Activated CD8-positive, alpha-beta memory T cell treated with anti-CD3 and anti-CD28 coated beads, Interleukin-2, amount 50 U/mL, for 4 hours (primary cell): ENCODE measurements at regions not wholly inside any gene's neighbourhood (a gene's known extent, or its start where the extent isn't known, plus 50 kb on each side); places are given as distances from the start of the nearest gene placed in this dataset.
"Not testable (repeated sequence)": the region's sequence is repeated elsewhere in the genome, so short reads cannot be mapped to it uniquely, and the experiment has no call there.

ENCODE experiments used
- DNase-seq: peaks from one replicate; pipeline ENCODE4 v3.0.0-alpha.2; 2020

DNA sequence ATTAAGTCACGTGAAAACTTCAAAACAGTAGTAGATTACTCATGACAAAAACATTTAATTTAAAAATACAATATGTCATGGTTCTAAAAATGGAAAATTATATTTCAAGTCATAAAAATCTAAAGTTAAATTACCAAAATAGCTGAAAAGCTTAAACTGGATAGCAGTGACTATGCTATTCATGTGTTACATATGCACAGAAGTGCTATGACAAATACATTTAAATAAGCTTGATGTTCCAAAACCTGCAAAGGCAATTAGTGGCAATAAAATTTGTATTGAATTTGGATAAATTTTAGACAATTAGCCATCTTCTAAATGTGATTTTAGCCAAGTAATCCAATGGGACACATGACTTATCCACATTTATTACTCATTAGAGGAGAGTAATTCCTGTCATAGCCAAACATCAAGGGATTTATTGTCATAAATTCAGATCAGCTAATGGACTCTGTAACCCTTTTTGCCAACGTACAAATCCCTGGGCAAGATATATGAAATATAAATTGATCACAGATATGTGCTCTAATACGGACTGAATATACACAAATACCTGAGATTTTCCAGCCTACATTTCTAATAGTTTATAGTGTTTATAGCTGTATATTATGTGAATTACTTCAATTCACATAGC is 419.4 kb downstream of the ISL1 start:
- no peak for DNase-seq

DNA sequence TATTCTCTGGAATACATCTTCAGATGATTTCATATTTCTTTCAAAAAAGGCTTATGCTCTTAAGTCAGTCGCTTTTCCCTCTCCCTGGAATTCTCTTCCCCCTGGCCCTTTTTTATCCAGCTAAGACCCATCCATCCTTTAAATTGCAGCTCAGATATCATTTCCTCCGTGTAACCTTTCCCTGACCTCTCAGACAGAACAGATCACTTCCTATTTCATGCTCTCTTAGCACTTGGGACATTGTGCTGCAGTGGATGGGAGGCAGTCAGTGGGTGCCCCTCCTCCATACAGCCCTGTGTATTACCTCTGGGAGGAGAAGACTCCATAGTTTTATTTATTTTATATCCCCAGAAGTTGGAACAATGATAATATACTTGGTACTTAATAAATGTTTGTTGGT is 423.4 kb downstream of the ISL1 start:
- DNase-seq = no peak

DNA sequence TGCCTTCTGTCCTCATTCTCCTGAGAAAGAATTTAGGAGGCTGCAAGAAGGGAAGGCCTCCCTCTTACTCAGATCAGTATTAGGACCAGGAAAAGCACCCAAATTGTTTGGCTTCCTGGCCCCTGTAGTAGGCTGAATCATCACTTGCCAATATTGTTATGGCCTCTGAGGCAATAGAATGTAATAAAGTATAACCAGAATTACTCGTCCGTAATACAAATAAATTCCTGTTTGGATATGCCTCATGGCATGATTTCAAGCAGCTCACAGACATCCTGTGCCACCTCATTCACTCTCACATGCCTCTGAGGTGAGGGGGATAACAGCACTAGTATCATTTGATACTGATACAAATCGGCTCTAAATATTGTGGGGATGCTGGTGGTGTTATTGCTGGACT is 427.3 kb downstream of the ISL1 start:
- no peak for DNase-seq

DNA sequence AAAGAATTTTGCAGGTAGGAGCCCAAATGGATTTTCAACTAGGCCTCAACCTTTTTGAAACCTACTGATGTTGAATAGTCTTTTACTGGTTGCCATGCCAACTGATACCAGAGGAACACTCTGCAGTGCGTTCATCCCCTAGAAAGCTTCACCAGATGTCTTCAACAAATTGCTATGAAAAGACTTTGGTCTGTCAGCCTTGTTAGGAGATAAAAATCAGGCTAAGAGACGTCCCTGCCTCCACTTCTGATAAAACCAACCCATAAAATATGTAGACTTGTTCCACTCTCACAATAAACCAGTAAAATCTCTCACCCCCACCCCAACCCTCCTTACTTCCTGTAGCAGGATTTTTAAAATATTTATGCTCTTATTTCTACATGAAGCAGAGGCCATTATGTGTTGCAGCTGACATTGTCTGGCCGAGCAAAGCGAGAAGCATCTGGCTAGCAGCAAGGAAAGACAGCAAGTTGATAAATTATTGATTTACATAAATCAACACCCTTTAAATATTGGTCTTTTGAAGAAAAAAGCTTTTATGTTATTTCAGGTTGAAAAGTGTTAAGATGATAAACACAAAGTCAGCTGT is 428.7 kb downstream of the ISL1 start:
- DNase-seq = no peak

DNA sequence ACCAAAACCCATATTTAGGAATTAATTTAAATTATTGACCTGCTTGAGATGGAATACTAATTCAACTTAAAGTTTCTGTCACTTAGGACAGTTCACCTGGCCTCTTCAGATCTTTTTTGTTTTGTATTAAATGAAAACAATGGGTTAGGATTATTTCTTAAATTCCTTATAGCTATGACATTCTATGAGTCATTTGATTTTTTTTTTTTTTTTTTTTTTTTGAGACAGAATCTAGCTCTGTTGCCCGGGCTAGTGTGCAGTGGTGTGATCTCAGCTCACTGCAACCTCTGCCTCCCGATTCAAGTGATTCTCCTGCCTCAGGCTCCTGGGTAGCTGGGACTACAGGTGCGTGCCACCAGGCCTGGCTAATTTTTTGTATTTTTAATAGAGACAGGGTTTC is 431.6 kb downstream of the ISL1 start:
- not testable (repeated sequence) for DNase-seq

DNA sequence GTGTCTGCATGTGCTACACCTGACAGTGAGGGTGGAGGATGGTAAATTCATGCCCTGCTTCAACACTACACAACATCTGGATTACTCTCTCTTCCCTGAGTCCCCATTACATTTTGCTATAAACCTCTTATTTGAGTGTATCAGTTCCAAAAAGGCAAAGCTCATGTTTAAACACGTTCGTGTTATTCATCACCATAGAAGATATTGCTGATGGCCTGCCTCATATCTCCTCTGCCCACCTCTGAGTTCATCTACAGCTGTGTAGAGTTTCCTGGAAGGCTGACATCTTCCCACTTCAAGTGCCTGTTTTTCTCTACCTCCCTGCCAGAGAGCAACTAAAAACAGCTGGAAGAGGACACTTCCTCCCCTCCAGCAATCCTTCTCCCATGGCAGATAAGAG is 433.2 kb downstream of the ISL1 start:
- DNase-seq = no peak

DNA sequence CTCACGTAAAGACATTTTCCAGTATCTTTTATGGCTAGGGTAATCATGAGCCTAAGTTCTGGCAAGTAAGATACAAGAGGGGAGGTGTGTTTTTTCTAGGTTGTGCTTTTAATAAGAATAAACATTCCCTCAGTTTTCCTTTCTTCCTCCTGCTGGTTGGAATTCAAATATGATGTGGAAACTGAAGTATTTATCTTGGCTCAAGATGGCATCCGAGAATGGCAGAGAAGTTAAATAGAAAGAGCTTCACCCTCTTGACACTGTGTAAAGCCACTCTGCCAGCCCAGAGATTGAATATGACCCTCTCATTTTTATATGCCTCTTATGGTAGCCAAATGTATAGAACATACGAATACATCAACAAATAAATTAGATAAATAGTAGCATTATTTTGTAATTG is 438.4 kb downstream of the ISL1 start:
- no peak for DNase-seq

DNA sequence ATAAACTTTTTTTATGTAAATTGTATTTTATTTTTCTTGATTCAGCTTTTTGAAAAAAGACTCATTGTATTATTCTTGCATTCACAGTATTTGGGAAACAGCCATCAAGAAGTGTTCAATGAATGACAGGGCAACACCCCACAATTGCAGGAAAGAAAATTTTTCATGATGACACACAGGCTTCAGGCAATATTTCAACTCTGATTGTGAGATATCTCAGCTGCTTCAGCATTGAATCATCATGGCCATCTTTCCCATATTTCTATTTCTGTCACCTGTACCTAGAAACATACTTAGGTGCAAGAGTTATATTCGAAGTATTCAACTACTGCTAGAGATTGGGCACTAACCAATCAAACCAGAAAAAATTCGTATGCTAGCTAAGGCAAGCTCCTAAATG is 446.0 kb downstream of the ISL1 start:
- DNase-seq = no peak

DNA sequence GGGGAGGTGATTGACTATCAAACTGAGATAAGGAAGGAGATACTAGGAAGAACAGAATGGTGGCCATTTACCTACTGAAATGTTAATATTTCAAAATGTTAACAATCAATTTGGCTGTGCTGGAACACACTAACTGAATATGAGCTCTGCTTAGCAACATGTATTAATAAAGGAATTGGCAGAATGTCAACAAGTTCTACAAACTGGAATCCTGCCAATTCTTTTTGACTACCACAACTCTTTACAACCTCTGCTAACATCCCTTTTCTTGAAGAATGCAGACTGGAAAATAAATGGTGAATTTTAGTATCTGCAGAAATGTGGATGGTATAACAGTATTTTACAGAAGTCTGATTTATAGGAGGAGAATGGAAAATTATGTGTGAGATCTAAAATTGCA is 446.4 kb downstream of the ISL1 start:
- no peak for DNase-seq

DNA sequence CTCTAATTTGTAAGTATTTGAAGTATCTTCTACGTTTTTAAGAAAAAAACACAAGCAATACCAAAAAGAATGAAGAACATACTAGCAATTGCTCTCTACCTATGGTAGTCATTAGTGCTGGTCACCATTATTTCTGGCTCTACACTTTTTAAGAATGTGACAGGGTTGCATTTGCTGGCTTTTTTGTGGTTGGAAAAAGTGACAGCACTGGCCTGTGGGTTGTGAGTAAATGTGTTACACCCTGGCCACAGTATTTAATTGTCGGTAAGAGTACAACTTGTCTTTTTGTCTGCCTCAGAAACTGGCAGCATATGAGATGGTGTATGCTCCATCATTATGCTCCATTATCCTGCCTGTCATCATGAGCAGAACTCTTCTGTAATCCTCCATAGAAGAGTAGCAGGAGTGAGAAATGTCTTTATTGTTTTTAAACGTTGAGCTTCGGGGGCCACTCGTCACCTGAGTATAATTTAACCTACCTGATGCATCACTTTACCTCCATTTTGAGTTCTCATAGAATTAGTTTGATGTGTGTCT is 449.8 kb downstream of the ISL1 start:
- DNase-seq = no peak

DNA sequence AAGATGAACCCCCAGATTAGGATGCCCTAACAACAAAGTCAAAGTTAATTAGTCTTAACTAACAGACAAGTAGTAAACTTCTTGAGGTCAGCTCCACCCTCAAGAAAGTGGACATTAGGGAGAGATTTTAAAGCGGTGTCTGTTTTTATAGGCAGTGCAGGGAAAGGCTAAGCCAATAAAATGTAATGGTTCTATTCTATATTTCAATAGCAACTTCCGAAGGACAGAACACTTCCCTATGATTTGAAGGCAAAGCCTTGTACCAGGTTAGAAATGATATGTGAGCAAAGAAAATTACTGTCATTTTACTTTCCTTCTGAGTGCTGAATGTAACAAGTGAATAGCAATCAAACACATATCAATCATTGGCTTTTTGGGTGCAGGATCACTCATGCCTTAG is 455.2 kb downstream of the ISL1 start:
- no peak for DNase-seq

DNA sequence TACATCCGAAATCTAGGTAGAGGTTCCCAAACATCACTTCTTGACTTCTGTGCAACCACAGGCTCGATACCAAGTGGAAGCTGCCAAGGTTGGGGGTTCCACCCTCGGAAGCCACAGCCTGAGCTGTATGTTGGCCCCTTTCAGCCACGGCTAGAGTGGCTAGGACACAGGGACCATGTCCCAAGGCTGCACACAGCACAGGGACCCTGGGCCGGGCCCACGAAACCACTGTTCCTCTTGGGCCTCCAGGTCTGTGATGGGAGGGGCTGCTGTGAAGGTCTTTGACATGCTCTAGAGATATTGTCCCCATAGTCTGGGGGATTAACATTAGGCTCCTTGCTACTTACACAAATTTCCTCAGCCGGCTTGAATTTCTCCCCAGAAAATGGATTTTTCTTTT is 460.6 kb downstream of the ISL1 start:
- no peak for DNase-seq

DNA sequence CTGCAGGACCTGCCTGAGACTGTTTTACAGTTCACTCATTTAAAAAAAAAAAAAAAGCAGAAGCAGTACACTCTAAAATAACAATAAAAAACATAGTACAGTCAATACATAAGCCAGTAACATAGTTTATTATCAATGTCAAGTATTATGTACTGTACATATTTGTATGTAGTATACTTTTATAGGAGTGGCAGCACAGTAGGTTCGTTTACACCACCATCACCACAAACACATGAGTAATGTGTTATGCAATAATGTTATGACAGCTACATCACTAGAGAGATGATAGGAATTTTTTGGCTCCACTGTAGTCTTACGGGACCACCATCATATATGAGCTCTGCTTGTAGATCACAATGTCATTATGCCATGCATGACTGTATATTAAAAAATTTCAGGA is 462.8 kb downstream of the ISL1 start:
- no peak for DNase-seq

DNA sequence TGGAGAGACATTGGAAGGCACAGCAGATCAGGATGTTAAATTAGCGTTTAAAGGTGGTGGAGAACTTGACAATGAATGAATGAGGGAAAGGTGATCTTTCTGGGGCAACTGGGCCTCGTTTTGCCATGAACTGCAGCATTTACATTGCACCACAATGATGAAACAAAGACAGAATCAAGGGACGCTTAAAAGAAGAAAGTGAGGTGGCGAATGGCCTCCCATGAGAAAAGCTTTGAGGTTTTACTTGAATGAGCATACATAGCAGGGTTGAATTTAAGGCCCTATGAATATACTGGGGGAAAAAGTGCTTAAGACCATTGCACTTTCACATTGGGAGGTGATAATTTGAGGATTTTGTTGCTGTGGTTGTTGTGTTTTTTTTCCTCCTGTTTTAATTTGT is 476.4 kb downstream of the ISL1 start:
- DNase-seq = no peak

DNA sequence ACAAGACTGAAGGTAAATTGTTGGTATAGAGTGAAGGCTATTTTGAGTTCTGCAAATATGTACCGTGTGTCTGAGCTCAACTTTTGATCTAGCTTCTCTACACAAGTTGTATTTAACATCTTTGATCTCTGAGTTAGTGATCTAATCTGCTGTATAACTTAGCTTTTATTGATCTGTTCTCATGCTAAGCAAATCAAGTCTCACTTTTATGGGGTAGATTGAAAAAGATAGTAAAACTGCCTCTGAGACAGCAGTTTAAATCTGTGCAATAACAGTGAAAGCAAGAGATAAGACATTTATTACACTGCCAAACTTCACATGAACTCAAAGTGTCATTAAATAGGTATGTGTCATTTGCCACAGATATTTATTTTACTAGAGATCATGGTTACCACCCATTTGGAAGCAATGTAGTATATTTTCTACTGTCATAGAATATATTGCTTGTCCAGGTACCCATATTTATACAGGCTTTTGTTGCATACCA is 477.3 kb downstream of the ISL1 start:
- no peak for DNase-seq

DNA sequence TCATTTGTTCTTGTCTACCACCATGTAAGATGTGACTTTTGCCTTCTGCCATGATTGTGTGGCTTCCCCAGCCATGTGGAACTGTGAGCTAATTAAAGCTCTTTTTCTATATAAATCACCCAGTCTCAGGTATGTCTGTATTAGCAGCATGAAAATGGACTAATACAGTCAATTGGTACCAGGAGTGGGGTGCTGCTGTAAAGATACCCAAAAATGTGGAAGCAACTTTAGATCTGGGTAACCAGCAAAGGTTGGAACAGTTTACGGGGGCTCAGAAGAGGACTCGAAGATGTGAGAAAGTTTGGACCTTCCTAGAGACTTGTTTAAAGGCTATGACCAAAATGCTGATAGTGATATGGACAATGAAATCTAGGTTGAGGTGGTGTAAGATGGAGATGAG is 488.9 kb downstream of the ISL1 start:
- no peak for DNase-seq

DNA sequence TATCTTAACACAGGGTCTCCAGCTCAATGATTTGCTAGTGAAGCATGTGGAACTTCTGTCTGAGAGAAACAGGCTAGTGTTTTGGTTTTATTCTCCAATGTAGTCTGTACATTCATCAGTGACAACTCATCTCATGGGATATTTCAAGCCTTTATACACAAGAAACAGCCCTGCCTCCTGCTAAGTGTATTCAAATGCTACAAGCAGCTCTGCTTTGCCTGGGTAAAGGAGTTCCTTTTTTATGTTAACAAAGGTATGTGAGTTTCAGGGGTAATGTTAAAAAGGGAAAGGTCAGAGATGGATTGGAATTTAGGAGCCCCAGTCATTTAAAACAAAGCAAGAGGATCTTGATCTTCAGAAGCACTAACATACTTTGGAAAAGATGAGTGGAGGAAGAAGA is 498.7 kb downstream of the ISL1 start:
- DNase-seq = no peak

DNA sequence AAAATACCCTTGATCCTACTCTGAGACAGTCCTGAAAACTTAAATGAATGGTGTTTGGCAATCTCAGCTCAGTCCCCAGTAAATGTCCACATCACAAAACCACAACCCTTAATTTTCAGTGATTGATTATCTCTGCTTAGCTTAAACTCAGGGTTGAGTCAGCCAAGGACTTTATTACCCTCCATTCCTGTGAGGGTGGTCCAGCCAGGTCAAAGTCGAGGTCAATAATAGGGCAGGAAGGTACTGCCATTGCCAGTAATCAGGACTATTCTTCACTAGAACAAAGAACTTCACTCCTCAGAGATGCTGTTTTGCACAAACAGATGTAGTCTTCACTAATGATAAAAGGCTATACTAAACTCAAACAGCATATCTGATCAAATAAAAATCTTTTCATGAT is 499.4 kb downstream of the ISL1 start:
- DNase-seq = no peak

DNA sequence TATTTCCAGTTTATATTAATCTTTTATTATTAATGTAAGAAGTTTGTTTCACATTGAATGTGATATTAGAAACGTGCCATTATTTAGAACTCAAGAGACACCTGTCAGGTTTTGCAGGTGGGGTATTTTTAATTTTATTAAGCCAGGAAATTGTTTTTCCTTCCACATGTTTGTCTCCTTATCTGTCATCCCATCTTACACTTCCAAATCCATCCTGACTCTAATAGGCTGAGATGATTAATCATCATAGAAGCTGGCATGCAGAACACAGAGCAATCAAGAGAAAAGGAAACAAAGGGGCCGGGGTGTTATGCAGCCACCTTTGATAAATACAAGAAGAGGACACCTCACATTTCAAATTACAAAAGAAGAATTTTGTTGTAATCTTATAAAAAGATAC is 506.5 kb downstream of the ISL1 start:
- DNase-seq = no peak

DNA sequence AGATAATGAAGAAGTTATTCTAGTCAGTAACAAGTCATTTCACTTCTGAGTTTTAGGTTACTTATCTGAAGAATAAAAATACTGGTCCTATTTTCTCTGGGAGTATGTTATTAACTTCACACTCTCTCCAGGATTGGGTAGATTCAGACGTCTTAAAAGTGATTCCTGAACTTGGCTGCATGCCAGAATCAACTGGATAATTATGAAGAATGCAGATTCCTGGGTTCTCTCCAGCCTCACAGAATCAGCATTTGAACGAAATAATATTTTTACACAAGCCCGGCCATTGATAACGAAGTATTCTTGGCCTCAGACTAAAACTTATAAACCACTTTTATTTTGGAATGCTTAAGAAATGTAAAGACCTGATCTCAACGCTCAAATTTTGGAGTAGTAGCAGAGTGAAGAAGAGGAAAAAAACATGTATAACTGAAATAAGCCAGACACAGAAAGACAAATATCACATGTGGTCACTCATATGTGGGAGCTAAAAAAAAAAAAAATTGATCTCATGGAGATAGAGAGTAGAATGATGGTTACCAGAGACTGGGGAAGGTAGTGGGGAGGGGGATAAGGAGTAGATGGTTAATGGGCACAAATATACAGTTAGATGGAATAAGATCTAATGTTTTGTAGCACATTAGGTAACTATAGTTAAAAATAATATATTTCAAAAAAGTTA is 507.3 kb downstream of the ISL1 start:
- DNase-seq = no peak

DNA sequence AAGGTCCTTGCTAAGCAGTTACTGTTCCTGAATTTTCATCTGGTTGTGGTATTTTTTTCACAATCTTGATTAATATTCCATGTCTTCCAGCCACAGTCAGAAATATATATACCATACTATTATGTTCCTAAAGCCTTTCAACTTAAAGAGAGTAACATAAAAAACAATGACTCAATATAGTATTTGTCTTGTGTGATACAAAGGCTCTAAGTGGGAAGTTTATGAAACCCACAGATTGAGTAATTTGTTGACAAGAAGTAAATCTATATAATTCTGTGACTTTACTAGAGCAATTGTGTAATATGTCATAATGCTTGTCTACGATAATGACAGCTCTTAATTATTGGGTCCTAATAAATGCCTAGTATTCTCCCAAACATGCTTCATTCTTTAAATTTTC is 509.4 kb downstream of the ISL1 start:
- DNase-seq = no peak

DNA sequence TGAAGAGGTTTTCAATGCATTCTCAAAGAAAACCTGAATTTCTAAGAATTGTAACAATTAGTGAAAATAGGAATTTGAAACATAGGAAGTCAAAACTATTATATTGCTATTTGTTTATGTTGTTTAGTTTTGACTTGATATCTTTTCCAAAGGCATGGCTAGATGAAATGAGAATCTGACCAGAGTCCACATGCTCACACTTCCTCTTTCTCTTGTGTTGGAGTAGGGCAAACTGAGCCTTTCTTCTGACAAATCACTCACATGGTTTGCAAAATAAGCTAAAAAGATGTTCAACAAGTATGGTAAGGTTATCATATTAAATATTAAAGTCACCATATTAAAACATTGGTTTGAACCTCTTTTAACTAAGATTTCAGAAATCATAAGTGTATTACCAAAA is 512.6 kb downstream of the ISL1 start:
- no peak for DNase-seq

DNA sequence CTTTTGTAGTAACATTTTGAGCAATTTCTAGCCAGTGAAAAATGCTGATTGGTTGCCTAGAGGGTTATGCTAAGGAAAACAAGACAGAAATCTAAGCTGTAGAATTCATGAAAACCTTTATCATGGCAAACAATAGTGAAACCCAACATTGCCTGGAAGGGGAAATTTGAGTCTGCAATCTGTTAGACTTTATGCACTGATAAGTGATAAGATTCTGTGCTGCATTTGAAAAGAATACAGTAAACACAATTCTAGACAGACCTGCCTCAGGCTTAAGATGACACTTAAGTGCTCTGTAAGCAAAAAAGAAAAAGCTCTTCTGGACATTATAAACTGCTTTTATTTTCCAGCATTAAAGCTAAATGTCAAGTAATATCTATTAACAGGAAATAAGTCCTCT is 519.3 kb downstream of the ISL1 start:
- no peak for DNase-seq

DNA sequence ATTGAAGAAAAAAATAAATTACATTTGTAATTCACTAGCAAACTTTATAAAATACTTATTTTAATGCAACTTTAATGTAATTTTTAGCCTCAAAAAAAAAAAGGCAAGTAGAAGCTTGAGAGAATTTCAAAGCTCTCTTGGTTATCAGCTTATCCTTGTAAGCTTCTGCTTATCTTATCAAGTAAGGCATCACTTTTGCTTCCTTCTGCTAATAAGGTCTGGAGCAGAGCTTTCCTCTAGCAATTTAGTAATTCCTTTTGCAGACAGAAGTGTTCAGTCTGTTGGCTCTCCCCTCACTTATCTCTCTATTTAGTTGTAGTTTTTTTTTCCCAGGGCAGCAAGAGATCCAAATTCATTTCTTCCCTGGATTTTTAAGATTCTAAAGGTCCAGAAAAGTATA is 525.0 kb downstream of the ISL1 start:
- DNase-seq = no peak
